Fibroblast of lung (primary cell): ENCODE measurements at regions not wholly inside any gene's neighbourhood (a gene's known extent, or its start where the extent isn't known, plus 50 kb on each side); places are given as distances from the start of the nearest gene placed in this dataset.

Experiments used
- DNase-seq, 2 donors: peaks; one replicate each; pipeline versions ENCODE4 v3.0.0 to v3.0.0-alpha.2; 2010; ENCODE audit warnings: low read depth in 2 of 2
- H2AFZ ChIP-seq: 2 replicates; pipeline ENCODE4 v1.5.1; 2012; ENCODE audit warnings: low read length, control low read depth, inconsistent platforms
- H3K27ac ChIP-seq: 2 replicates; pipeline ENCODE4 v1.5.1; 2011; ENCODE audit warnings: low read length, control low read depth; ENCODE audit not compliant: insufficient read depth
- H3K27me3 ChIP-seq: 2 replicates; pipeline ENCODE4 v1.5.1; 2011; ENCODE audit warnings: mild to moderate bottlenecking, low read length; ENCODE audit not compliant: control insufficient read depth, insufficient read depth
- H3K36me3 ChIP-seq: 2 replicates; pipeline ENCODE4 v1.5.1; 2011; ENCODE audit warnings: low read length; ENCODE audit not compliant: control insufficient read depth, insufficient read depth
- H3K4me1 ChIP-seq: 2 replicates; pipeline ENCODE4 v1.5.1; 2011; ENCODE audit warnings: low read length; ENCODE audit not compliant: control insufficient read depth, insufficient read depth; ENCODE audit errors: extremely low read depth
- H3K4me2 ChIP-seq: 2 replicates; pipeline ENCODE4 v1.5.1; 2011; ENCODE audit warnings: low read length, control low read depth; ENCODE audit not compliant: insufficient read depth; ENCODE audit errors: extremely low read depth
- H3K4me3 ChIP-seq, 4 experiments: fragments of 200-600 bp in 1 of 4; sonication (generic) in 1 of 4; replicated peaks in 1 of 4; 2 replicates each; pipeline ENCODE4 v1.5.1; 2011 to 2016; ENCODE audit warnings: low read length in 4 of 4, low read depth in 3 of 4, mild to moderate bottlenecking in 3 of 4, control low read depth in 2 of 4, inconsistent platforms in 1 of 4, mixed read lengths in 1 of 4; ENCODE audit not compliant: insufficient read depth in 1 of 4; ENCODE audit errors: control extremely low read depth in 1 of 4
- H3K79me2 ChIP-seq: 2 replicates; pipeline ENCODE4 v1.5.1; 2012; ENCODE audit warnings: mild to moderate bottlenecking, low read length, inconsistent platforms; ENCODE audit not compliant: control insufficient read depth, insufficient read depth
- H3K9ac ChIP-seq: 2 replicates; pipeline ENCODE4 v1.5.1; 2011; ENCODE audit warnings: mild to moderate bottlenecking, low read length, control low read depth; ENCODE audit not compliant: insufficient read depth
- H3K9me3 ChIP-seq: 2 replicates; pipeline ENCODE4 v1.5.1; 2012; ENCODE audit warnings: low read depth, low read length; ENCODE audit not compliant: control insufficient read depth, insufficient read depth
- H4K20me1 ChIP-seq: 2 replicates; pipeline ENCODE4 v1.5.1; 2011; ENCODE audit warnings: low read length; ENCODE audit not compliant: control insufficient read depth, insufficient read depth; ENCODE audit errors: extremely low read depth
- CTCF ChIP-seq, 2 donors: IDR thresholded peaks in 1 of 2; conservative IDR thresholded peaks in 1 of 2; 1 replicate in 1 of 2; 2 replicates in 1 of 2; pipeline ENCODE4 v1.5.1; 2011 to 2012; ENCODE audit warnings: low read length in 2 of 2, control low read depth in 1 of 2, inconsistent platforms in 1 of 2, low read depth in 1 of 2, mild to moderate bottlenecking in 1 of 2
- EZH2 ChIP-seq: IDR thresholded peaks from 2 replicates; pipeline ENCODE4 v1.5.1; 2012; ENCODE audit warnings: low read length, control low read depth, mild to moderate bottlenecking; ENCODE audit errors: missing control alignments

- Histone ChIP-seq H3K27me3 (no peaks in the 10 kb centered on the region), H3K4me2 (no peak overlapping the region), H3K9me3 (no peaks in the 10 kb centered on the region), H4K20me1 (no peaks in the 10 kb centered on the region), H2AFZ (no peak overlapping the region), H3K4me1 (no peaks in the 10 kb centered on the region), H3K9ac (no peak overlapping the region), H3K27ac (no peak overlapping the region), H3K36me3 (no peaks in the 10 kb centered on the region), H3K4me3 (no peak overlapping the region), H3K79me2 (no peaks in the 10 kb centered on the region)
- DNase-seq, result no peak
- TF ChIP-seq CTCF (conservative IDR thresholded peaks at IDR 0.05 in 1 of 2, IDR thresholded peaks at IDR 0.05 in 1 of 2; ENCODE audit: low read depth in 1 of 2, low read length in 2 of 2) (no peak), EZH2 (no peak)
These were observed 350.5 kb upstream of the TBL1XR1 start for GRCh38 chr3:177547711-177548350.

- H3K9ac ChIP-seq, result no peak overlapping the region
- H3K36me3 ChIP-seq, result no peaks in the 10 kb centered on the region
- H3K79me2 ChIP-seq, result no peaks in the 10 kb centered on the region
- H4K20me1 ChIP-seq, result no peaks in the 10 kb centered on the region
- no peaks in the 10 kb centered on the region for H3K9me3 ChIP-seq
- no peak overlapping the region for H3K27ac ChIP-seq
- TF ChIP-seq CTCF (conservative IDR thresholded peaks at IDR 0.05 in 1 of 2, IDR thresholded peaks at IDR 0.05 in 1 of 2; ENCODE audit: low read depth in 1 of 2, low read length in 2 of 2) (no peak), EZH2 (no peak)
- no peaks in the 10 kb centered on the region for H3K4me1 ChIP-seq
- H3K27me3 ChIP-seq, result no peaks in the 10 kb centered on the region
- H3K4me2 ChIP-seq, result no peak overlapping the region
- no peak overlapping the region for H2AFZ ChIP-seq
- DNase-seq, result no peak
- no peak overlapping the region for H3K4me3 ChIP-seq
These were observed 353.4 kb upstream of the TBL1XR1 start for GRCh38 chr3:177550667-177551066.

- Histone ChIP-seq H3K4me2 (no peak overlapping the region), H3K27me3 (no peaks in the 10 kb centered on the region), H3K4me1 (no peaks in the 10 kb centered on the region), H3K9me3 (no peaks in the 10 kb centered on the region), H4K20me1 (no peaks in the 10 kb centered on the region), H2AFZ (no peak overlapping the region), H3K9ac (no peak overlapping the region), H3K27ac (no peak overlapping the region), H3K79me2 (no peaks in the 10 kb centered on the region), H3K36me3 (no peaks in the 10 kb centered on the region), H3K4me3 (no peak overlapping the region)
- DNase-seq, result no peak
- TF ChIP-seq EZH2, result no peak
- no peak for TF ChIP-seq CTCF (conservative IDR thresholded peaks at IDR 0.05 in 1 of 2, IDR thresholded peaks at IDR 0.05 in 1 of 2; ENCODE audit: low read depth in 1 of 2, low read length in 2 of 2)
These were observed 354.2 kb upstream of the TBL1XR1 start for GRCh38 chr3:177551431-177551836.
